Glutamatergic neuron (in vitro differentiated cells): ENCODE measurements at regions not wholly inside any gene's neighbourhood (a gene's known extent, or its start where the extent isn't known, plus 50 kb on each side); places are given as distances from the start of the nearest gene placed in this dataset.

Source experiments
- DNase-seq: peaks from one replicate; pipeline ENCODE4 v3.0.0; 2022
- H3K27ac Mint-ChIP-seq: one replicate; pipeline ENCODE4 v1.8.0; 2020; ENCODE audit warnings: mild to moderate bottlenecking, mixed read lengths, inconsistent platforms; ENCODE audit not compliant: unreplicated experiment
- H3K27me3 Mint-ChIP-seq: one replicate; pipeline ENCODE4 v1.8.0; 2020; ENCODE audit warnings: mild to moderate bottlenecking, moderate library complexity, mixed read lengths, inconsistent platforms; ENCODE audit not compliant: unreplicated experiment
- H3K36me3 Mint-ChIP-seq: one replicate; pipeline ENCODE4 v1.8.0; 2020; ENCODE audit warnings: mild to moderate bottlenecking, mixed read lengths, inconsistent platforms; ENCODE audit not compliant: unreplicated experiment
- H3K4me1 Mint-ChIP-seq: one replicate; pipeline ENCODE4 v1.8.0; 2020; ENCODE audit warnings: mild to moderate bottlenecking, low read depth, mixed read lengths, inconsistent platforms; ENCODE audit not compliant: unreplicated experiment
- H3K4me3 Mint-ChIP-seq: one replicate; pipeline ENCODE4 v1.8.0; 2020; ENCODE audit warnings: mild to moderate bottlenecking, mixed read lengths, inconsistent platforms; ENCODE audit not compliant: unreplicated experiment
- H3K9me3 Mint-ChIP-seq: one replicate; pipeline ENCODE4 v1.8.0; 2020; ENCODE audit warnings: mild to moderate bottlenecking, moderate library complexity, mixed read lengths, inconsistent platforms; ENCODE audit not compliant: unreplicated experiment
- CTCF ChIP-seq: fragments of 200-600 bp; sonication (generic); IDR thresholded peaks from one replicate; pipeline ENCODE4 v1.5.0; 2021; ENCODE audit not compliant: partially characterized antibody, unreplicated experiment

GRCh38 chr6:8943073-8943472, 507.7 kb upstream of the SLC35B3 start:
- H3K4me1 Mint-ChIP-seq = peaks cover 7% of the 10 kb centered on the region

DNA sequence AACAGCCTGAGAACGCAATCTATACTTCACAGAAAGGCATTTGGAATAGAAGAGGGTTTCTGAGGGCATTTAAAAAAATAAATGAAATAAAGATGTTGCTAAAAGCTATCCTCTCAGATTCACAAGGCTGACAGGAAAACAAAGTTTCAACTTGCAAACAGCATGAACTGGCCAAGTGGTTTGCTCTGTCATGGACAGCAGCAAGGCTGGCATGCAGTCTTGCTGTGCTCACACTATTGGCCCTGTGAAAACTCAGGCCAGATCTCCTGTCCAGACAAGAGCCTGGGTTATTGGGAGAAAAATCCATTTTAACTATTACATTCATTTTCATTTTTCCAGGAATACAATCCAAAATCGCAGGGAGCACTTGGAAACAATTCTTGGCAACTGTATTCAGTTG, 506.2 kb upstream of the SLC35B3 start:
- DNase-seq = no peak
- H3K4me3 Mint-ChIP-seq = no peak overlapping the region

More at GRCh38 chr6:8943073-8943472, 507.7 kb upstream of the SLC35B3 start:
- Mint-ChIP-seq H3K27ac (no peak overlapping the region), H3K9me3 (no peaks in the 10 kb centered on the region), H3K27me3 (no peaks in the 10 kb centered on the region), H3K4me3 (no peak overlapping the region), H3K36me3 (no peaks in the 10 kb centered on the region)
- no peak for TF ChIP-seq CTCF
- DNase-seq = no peak

GRCh38 chr6:8940356-8940755, 505.0 kb upstream of the SLC35B3 start:
- Mint-ChIP-seq H3K4me1 (peaks cover 3% of the 10 kb centered on the region), H3K27me3 (no peaks in the 10 kb centered on the region), H3K36me3 (no peaks in the 10 kb centered on the region), H3K27ac (no peak overlapping the region), H3K9me3 (no peaks in the 10 kb centered on the region), H3K4me3 (no peak overlapping the region)
- no peak for TF ChIP-seq CTCF
- DNase-seq = no peak

More for the DNA sequence above, 506.2 kb upstream of the SLC35B3 start:
- Mint-ChIP-seq H3K36me3 (no peaks in the 10 kb centered on the region), H3K27ac (no peak overlapping the region), H3K4me1 (peaks cover 3% of the 10 kb centered on the region), H3K9me3 (no peaks in the 10 kb centered on the region), H3K27me3 (no peaks in the 10 kb centered on the region)
- no peak for TF ChIP-seq CTCF

GRCh38 chr6:8939615-8940014, 504.3 kb upstream of the SLC35B3 start:
- no peak overlapping the region for H3K27ac Mint-ChIP-seq
- no peaks in the 10 kb centered on the region for H3K9me3 Mint-ChIP-seq
- H3K36me3 Mint-ChIP-seq = no peaks in the 10 kb centered on the region
- no peak for TF ChIP-seq CTCF
- peaks cover 3% of the 10 kb centered on the region for H3K4me1 Mint-ChIP-seq
- H3K27me3 Mint-ChIP-seq = no peaks in the 10 kb centered on the region
- DNase-seq = no peak
- H3K4me3 Mint-ChIP-seq = no peak overlapping the region

DNA sequence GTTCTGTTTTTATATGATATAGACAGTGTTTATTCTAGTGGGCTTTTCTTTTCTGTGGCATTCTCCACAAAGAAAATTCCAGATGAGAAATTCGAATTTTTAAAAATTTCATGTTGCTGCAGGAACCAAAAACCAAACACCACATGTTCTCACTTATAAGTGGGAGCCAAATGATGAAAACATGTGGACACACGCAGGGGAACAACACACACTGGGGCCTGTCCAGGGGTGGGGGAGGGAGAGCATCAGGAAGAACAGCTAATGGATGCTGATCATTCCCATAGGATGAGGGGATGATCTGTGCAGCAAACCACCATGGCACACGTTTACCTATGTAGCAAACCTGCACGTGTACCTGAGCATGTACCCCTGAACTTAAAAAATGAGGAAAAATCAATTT, 499.0 kb upstream of the SLC35B3 start:
- H3K4me3 Mint-ChIP-seq = no peak overlapping the region
- no peaks in the 10 kb centered on the region for H3K36me3 Mint-ChIP-seq
- no peaks in the 10 kb centered on the region for H3K27me3 Mint-ChIP-seq
- peak; percentile 31 for DNase-seq
- H3K27ac Mint-ChIP-seq = no peak overlapping the region
- TF ChIP-seq CTCF = no peak
- H3K4me1 Mint-ChIP-seq = peaks cover 5% of the 10 kb centered on the region
- no peaks in the 10 kb centered on the region for H3K9me3 Mint-ChIP-seq
